Brain microvascular endothelial cell (primary cell): ENCODE measurements at regions not wholly inside any gene's neighbourhood (a gene's known extent, or its start where the extent isn't known, plus 50 kb on each side); places are given as distances from the start of the nearest gene placed in this dataset.

Source experiments
- DNase-seq: peaks from one replicate; pipeline ENCODE4 v3.0.0-alpha.2; 2020
- H3K27ac ChIP-seq: fragments of 250-450 bp; sonication (Bioruptor Pico); 2 replicates; pipeline ENCODE4 v1.5.1; 2020; ENCODE audit warnings: mild to moderate bottlenecking, moderate library complexity
- H3K27me3 ChIP-seq: fragments of 250-450 bp; sonication (Bioruptor Pico); replicated peaks from 2 replicates; pipeline ENCODE4 v1.5.1; 2020; ENCODE audit warnings: mild to moderate bottlenecking
- H3K36me3 ChIP-seq: fragments of 250-450 bp; sonication (Bioruptor Pico); replicated peaks from 2 replicates; pipeline ENCODE4 v1.5.1; 2020; ENCODE audit warnings: mild to moderate bottlenecking
- H3K4me3 ChIP-seq: 2 replicates; pipeline ENCODE4 v1.5.1; 2011; ENCODE audit warnings: low read depth, mild to moderate bottlenecking, control low read depth, low read length, moderate library complexity
- in situ Hi-C: cut with HindIII; loops from 2 replicates; pipeline ENCODE4 v1.10.0; 2017; ENCODE audit warnings: low sequenced_read_pairs, low pct_ligation_motif_present
- TF ChIP-seq, protein P1 (sequence below): IDR thresholded peaks from 2 replicates; pipeline ENCODE4 v1.5.1; 2011; ENCODE audit warnings: low read depth, mild to moderate bottlenecking, moderate library complexity, low read length, control low read depth, inconsistent platforms; ENCODE audit errors: missing control alignments

DNA sequence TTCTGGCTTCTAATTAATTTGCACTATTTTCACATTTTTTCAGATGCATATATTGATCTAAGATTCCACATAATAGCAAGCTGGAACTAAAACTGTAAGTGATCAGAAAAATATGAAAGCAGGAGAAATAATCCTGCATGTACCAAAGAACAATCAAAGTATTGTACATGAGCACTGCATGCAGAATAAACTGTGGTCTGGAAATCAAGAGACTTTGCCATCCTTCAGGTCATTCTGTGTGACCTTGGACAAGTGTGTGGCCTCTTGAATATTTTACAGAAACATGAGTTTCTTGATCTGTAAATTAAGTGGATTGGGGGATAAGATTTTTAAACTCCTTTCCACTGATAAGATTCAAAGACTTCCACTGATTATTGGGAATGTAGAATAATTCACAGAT lies 99.2 kb upstream of the GNAQ start:
- in situ Hi-C loops = no loop called here
- TF ChIP-seq, protein P1, sequence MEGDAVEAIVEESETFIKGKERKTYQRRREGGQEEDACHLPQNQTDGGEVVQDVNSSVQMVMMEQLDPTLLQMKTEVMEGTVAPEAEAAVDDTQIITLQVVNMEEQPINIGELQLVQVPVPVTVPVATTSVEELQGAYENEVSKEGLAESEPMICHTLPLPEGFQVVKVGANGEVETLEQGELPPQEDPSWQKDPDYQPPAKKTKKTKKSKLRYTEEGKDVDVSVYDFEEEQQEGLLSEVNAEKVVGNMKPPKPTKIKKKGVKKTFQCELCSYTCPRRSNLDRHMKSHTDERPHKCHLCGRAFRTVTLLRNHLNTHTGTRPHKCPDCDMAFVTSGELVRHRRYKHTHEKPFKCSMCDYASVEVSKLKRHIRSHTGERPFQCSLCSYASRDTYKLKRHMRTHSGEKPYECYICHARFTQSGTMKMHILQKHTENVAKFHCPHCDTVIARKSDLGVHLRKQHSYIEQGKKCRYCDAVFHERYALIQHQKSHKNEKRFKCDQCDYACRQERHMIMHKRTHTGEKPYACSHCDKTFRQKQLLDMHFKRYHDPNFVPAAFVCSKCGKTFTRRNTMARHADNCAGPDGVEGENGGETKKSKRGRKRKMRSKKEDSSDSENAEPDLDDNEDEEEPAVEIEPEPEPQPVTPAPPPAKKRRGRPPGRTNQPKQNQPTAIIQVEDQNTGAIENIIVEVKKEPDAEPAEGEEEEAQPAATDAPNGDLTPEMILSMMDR = no peak
- no peak for DNase-seq

DNA sequence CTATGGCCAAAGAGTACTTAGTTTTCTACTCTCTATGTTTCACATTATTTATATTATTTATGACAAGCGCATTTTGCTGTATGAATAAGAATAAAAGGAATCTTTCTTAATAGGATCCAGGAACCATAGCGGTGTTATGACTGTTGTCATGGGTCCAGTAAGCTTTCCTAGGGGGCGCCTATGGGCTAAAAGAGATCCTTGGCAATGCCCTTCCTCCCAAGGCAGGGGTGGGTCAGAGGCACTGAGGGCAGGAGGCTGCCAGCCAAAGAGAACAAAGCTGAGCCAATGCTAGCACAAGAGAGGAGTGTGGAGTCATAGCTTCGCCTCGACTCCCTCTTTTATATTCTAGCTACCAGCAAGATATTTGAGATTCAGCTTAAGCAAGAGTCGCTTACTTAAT lies 98.4 kb upstream of the GNAQ start:
- TF ChIP-seq, protein P1 = peak; percentile 35
- H3K4me3 ChIP-seq = no peak overlapping the region
- peak; percentile 26 for DNase-seq
- no peaks in the 10 kb centered on the region for H3K36me3 ChIP-seq
- H3K27ac ChIP-seq = no peak overlapping the region
- in situ Hi-C loops = no loop called here
- H3K27me3 ChIP-seq = no peaks in the 10 kb centered on the region

More for the DNA sequence above, 99.2 kb upstream of the GNAQ start:
- H3K4me3 ChIP-seq = no peak overlapping the region
- no peaks in the 10 kb centered on the region for H3K27me3 ChIP-seq
- no peak overlapping the region for H3K27ac ChIP-seq
- H3K36me3 ChIP-seq = no peaks in the 10 kb centered on the region

DNA sequence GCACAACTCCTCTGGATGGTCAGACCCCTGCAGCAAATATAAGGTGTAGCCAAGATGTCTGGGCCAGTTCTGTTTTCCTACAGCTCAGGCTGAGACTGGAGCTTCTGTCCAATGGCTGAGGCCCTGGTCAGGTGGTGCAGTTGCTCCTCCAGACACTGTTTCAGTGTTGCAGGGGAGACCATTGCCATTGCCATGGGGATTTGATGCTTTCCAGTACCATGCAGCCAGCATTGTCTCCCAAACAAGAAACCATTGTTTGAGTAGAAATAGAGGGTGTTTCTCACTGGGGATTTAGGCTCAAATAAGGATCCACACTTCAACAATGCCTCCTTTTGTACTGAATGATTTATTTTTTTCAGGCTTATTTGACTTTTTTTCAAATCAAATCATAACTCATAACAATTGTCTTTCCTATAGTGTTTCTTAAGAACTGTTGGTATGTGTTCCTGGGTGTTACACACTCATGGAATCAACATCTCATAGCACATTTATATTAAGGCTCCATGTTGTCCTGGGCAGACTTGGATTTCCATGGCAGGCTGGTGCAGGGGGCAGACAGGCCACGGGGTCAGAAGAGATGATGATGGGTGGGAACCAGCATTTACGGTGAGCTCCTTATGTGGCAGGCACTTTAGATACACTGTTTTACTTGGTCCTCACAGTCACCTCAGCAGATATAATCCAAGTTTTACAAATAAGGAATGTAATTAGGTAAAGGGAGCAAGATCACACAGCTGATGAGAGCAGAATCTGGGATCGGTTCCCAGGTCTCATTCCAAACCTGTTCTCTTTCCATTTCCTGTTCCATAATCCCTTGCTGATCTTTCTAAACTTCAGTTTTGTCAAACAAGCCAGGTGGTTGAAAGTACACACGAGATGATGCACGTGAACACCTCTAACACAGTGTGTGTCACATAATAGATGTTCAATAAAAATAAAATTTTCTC lies 95.9 kb upstream of the GNAQ start:
- no peak overlapping the region for H3K4me3 ChIP-seq
- H3K27me3 ChIP-seq = no peaks in the 10 kb centered on the region
- TF ChIP-seq, protein P1 = no peak
- no peak overlapping the region for H3K27ac ChIP-seq
- DNase-seq = no peak
- in situ Hi-C loops = no loop called here
- no peaks in the 10 kb centered on the region for H3K36me3 ChIP-seq

DNA sequence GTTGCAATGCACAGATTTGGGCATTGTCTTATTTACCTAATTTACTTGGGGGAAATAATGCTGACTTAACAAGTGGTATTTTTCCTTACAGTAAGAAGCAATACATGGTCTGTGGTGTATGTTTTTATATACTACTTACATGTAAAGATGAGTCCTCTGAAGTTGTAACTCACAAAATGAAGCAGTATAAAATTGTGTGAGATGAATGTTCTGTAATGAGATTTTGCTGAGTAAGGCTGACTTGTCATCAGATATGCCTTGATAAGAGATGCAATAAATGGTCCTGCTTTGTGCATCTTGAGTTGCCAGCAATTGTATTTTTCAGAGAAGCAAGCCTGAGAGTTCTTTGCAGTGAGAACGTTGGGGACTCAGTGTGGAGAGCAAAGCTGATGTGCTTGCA lies 92.2 kb upstream of the GNAQ start:
- in situ Hi-C loops = no loop called here

DNA sequence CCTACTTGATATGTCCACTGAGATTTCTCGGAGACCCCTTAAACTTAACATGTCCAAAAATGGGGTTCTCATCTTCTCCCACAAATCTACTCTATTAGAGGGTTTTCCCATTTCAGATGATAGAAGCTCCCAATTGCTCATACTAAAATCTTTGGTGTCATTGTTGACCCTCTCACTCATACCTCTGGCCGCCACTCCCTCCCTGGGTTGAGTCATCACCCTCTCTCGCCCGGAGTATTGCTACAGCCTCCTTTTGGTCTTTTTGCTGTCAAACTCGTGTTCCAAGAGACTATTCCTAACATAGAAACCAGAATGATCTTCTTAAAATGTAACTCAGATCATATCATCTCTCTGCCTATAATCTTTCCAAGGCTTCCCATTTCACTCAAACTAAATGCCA lies 91.0 kb upstream of the GNAQ start:
- H3K36me3 ChIP-seq = no peaks in the 10 kb centered on the region
- H3K4me3 ChIP-seq = no peak overlapping the region
- in situ Hi-C loops = no loop called here
- TF ChIP-seq, protein P1 = no peak
- no peak for DNase-seq
- H3K27ac ChIP-seq = no peak overlapping the region
- H3K27me3 ChIP-seq = no peaks in the 10 kb centered on the region

More for the DNA sequence above, 92.2 kb upstream of the GNAQ start:
- Histone ChIP-seq H3K27ac (no peak overlapping the region), H3K4me3 (no peak overlapping the region), H3K36me3 (no peaks in the 10 kb centered on the region), H3K27me3 (no peaks in the 10 kb centered on the region)
- TF ChIP-seq, protein P1 = no peak
- DNase-seq = no peak

DNA sequence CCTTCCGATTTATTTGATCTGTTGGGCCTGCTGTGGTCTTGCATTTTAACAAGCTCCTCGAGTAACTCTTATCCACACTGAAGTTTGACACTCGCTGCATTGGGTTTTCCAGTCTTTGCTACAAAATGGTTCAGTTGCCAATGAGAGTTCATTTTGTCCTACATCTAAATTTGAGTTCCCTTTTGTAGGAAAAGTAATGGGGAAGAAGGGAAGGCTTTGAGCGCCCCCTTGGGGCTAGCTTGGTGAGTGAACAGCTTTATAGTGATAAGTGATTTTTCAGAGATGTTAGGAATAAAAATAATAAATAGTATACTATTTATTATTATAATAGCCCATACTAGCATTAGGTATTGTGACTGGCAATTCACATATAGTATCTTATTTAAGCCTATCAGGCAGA lies 89.9 kb upstream of the GNAQ start:
- peak; percentile 72 for DNase-seq
- in situ Hi-C loops = no loop called here
- Histone ChIP-seq H3K27me3 (no peaks in the 10 kb centered on the region), H3K27ac (no peak overlapping the region), H3K4me3 (no peak overlapping the region), H3K36me3 (no peaks in the 10 kb centered on the region)
- TF ChIP-seq, protein P1 = peak; percentile 84
